ENCODE measurements at regions not wholly inside any gene's neighbourhood (a gene's known extent, or its start where the extent isn't known, plus 50 kb on each side); places are given as distances from the start of the nearest gene placed in this dataset.

DNA sequence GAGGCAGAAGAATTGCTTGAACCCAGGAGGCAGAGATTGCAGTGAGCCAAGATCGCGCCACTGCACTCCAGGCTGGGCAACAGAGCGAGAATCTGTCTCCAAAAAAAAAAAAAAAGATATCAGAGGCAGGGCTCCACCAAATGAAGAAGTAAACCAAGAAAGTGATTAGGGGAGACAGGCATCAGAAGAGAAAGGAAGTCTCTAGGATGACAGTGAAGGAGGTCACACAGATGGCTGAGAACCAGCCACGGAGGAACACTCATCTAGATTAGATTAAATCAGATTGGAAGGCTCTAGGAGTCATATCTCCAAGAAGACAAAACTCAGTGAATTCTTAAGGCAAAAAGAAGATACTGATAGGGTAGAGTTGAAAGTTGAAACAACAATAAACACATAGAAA lies 102.2 kb upstream of the CCDC28A start:
- TF ChIP-seq POLR2AphosphoS5 (IDR thresholded peaks at IDR 0.05; ENCODE audit: low read depth, low read length) (no peak), TAF1 (IDR thresholded peaks at IDR 0.05; ENCODE audit: low read depth, low read length) (no peak), POLR2A (IDR thresholded peaks at IDR 0.05; ENCODE audit: low read depth, low read length) (no peak), PAX5 (IDR thresholded peaks at IDR 0.05; ENCODE audit: insufficient read depth, low read length, severe bottlenecking) (no peak), SPI1 (IDR thresholded peaks at IDR 0.05; ENCODE audit: low read depth, low read length) (no peak)
